Stimulated activated CD8-positive, alpha-beta memory T cell treated with anti-CD3 and anti-CD28 coated beads, Interleukin-7, amount 100 ng/mL, for 24 hours (primary cell): ENCODE measurements at regions not wholly inside any gene's neighbourhood (a gene's known extent, or its start where the extent isn't known, plus 50 kb on each side); places are given as distances from the start of the nearest gene placed in this dataset.

Experiments used
- DNase-seq: peaks from one replicate; pipeline ENCODE4 v3.0.0-alpha.2; 2020; ENCODE audit warnings: low read depth

DNA sequence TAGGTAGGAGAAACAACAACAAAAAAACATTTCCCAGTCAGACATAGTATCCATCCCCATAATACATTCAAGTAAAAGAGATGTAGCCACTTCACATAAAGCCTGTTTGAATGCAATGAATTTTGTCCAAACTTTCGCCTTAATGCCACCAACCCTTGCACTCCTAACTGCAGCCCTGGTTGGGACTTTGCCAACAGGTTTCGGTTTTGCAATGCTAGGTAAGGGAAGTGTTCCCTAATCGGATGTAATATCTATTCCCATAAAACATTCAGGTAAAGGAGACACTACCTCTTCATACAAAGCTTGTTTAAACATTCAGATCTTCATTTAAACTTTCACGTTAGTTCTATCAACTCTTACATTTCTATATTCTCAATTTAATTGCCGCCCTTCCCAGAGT is 336.1 kb downstream of the DRD1 start:
- no peak for DNase-seq

DNA sequence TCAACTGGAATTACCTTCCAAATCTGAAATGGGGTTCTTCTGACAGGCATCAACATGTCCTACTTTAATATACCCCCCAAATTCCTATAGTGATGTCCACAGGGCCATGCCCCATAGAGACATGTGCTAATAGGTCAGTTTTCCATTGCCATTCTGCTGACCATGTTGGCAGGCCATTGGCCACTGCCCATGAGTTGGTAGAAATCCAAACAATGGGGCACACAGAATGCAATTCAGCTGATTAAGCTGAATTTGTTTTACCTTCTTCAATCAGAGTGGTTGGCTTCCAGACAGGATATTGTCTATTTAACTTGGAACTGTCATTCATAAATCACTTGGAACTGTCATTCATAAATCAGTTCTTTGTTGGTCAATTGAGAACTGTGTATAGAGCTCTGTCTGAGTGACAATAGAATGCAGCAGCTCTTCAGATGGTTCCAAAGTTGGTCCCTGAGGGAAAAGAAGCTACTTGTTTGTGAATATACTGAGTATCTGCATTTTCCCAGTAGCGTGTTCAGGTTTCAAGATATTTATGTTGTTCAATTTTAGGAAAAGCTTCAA is 336.9 kb downstream of the DRD1 start:
- no peak for DNase-seq

GRCh38 chr5:175104677-175105076 is 339.3 kb downstream of the DRD1 start:
- DNase-seq = no peak

GRCh38 chr5:175103746-175104145 is 340.2 kb downstream of the DRD1 start:
- DNase-seq = no peak

DNA sequence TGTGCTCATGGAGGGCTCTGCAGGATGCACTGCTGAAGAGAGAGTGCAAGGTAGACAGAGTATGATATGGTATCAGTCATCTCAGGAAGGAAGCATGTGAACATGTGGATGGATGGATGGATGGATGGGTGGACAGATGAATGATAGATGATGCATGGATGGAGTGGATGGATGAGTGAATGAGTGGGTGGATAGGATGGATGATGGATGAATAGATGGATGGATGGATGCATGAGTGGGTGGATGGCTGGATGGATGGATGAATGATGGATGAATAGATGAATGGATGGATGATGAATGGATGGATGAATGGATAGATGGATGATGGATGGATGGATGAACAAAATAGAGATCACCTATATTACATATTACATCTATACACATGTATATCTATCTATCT is 341.3 kb downstream of the DRD1 start:
- no peak for DNase-seq

DNA sequence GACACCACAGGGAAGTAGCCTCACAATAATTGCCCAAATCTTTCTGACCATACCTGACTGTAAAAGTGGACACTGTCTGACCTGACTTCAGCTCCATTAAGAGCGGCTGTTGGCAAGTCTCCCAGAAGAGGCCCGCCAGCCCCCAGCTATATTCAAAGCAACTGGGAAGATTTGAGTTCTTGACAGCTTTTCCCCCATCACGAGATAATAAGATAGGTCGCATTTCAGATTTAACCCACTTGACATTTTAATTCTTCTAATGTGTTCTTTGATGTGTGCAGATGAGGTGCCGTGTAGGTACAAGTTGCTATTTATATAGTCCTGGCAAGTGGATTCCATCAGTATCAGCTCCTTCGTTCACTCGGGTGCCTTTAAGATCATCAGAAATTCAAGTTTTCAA is 345.7 kb downstream of the DRD1 start:
- no peak for DNase-seq

- DNase-seq = no peak
These were observed 347.4 kb downstream of the DRD1 start for GRCh38 chr5:175096469-175097165.

GRCh38 chr5:175094461-175094860 is 349.5 kb downstream of the DRD1 start:
- no peak for DNase-seq

DNA sequence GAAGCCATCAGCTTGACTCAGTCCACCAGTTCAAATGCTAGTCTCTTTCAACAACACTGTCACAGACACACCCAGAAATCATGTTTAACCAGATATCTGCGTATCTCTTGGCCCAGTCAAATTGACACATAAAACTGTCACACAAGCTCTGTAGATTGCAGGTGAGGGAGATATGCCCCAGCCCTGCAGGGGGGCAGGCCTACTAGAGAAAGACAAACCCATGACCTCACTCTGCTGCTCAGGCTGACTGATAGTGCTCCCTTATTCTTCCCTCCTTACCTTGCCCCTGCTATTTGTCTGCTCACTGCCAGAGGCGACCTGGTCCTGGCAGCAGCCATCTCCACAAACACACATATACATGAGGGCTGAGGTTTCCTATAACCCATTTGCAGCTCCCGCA is 351.3 kb downstream of the DRD1 start:
- DNase-seq = no peak

- no peak for DNase-seq
These were observed 355.0 kb downstream of the DRD1 start for GRCh38 chr5:175088963-175089362.

DNA sequence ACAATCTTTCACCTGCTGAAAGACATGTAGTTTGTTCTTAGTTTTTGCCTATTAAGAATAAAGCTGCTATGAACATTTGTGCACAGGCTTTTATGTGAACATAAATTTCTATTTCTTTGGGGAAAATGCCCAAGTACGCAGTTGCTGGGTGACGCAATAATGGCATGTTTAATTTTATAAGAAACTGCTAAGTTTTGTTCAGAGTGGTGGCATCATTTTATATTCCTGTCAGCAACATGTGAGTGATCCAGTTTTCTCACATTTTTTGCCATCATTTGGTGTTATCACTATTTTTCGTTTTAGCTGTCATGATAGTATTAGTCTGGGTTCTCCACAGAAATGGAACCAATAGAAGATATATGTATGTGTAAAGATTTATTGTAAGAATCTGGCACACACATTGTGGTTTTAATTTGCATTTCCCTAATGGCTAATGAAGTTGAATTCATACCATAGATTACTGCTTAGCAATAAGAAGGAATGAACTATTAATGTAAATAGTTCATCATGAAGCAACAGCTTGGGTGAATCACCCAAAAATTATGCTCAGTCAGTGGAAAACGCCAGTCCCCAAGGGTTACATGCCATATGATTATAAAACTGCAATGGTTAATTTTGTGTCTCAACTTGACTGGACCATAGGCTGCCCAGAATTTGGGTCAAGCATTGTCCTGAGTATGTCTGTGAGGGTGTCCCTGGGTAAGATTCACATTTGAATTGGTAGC is 358.6 kb downstream of the MSX2 start:
- DNase-seq = no peak

- DNase-seq = no peak
These were observed 358.0 kb downstream of the MSX2 start for GRCh38 chr5:175082346-175082745.

DNA sequence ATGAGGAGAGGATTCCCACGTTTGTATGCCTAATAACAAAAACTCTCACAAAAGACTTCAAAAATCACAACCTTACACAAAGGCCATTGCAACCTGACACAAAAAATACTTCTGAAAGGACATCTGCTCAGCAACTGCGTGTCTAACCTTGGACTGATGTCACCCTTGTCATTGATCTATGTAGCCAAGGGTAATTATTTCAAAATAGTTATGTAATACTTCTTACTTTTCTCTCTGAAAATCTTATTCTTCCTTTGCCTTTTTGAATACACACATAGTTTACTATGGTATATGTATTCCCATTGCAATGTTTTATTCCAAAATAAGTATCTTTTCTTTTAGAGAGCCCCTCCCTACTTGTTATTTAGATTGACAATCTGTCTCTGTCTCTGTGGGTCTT is 355.3 kb downstream of the MSX2 start:
- no peak for DNase-seq

DNA sequence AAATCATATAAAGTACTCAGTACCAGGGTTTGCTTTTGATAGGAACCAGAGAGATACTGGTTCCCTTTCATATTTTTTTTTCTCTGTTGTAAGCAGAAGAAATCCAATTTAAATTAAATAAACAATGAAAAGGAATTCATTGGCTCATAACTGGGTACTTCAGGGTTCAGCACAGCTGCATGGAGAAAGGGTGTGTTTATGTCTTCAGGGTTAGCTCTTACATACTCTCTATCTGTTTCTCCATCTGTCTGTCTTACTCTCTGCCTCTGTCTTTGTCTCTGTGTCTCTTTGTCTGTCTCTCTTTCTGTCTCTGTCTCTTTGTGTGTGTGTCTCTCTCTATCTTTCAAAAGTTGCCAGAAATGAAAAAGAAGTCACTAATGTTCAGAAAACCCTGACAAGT is 345.9 kb downstream of the MSX2 start:
- no peak for DNase-seq

DNA sequence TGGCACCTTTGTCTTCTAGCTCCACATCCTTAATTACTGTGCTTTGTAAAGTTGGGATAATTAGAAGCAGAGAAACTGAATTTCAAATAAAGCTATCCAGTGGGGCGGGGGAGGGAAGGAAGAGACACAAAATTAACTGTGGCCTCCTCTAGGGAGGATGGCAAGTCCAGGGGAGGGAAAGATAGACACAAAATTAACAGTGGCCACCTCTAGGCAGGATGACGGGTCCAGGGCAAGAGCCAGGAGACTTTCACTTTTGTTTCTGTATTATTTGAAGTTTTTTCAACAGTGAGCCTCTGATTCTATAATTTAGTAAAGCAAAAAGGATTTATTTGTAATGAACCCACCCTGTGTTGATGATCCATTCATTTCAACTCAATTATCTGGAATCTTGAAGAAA is 335.9 kb downstream of the MSX2 start:
- DNase-seq = no peak

DNA sequence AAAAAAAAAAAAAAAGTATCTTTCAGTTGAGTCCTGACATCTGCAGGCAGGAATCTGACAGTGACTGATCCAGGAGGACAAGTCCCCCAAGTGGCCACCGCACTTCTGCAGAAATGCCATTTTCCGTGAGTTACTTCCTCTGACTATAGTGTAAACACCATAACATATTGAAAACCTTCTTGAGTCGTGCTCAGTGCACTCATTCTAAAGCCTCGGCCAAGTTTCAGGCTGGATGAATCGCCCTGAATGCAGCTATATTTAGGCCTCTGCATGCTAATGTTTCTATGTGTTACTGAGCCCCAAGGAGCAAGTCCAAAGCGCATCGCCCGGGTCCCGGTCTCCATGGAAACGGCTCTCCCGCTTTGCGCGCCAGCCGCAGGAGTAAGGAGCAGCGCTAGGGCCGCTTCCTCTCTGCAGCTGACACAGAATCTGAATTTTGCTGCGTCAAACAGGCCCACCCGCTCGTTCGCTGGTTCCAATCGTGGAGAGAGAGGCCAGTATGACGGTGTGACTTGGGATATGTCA is 335.4 kb downstream of the MSX2 start:
- no peak for DNase-seq

GRCh38 chr5:175056831-175057230 is 332.4 kb downstream of the MSX2 start:
- DNase-seq = no peak

- DNase-seq = no peak
These were observed 329.9 kb downstream of the MSX2 start for GRCh38 chr5:175054243-175054642.

- no peak for DNase-seq
These were observed 328.0 kb downstream of the MSX2 start for GRCh38 chr5:175052351-175052750.

- no peak for DNase-seq
These were observed 322.7 kb downstream of the MSX2 start for GRCh38 chr5:175047048-175047447.

DNA sequence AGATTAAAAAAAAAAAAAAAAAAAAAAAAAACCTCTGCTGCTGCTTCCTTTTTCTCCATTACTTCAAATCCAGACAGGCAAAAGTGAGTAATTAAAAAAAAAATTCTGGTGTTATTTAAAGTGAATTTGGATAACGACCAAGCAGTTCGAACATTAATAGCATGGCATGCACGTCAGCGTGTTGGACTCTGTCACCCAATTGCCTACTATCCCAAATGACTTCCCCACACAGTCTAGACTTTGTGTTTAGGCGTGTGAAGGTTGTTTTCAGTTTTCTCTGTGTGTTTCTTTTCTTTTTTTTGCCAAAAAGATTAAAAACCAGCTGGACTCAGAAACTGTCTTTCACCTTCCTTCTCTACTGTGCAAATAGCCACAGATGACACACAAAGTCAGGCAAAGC is 321.4 kb downstream of the MSX2 start:
- no peak for DNase-seq

- DNase-seq = no peak
These were observed 313.4 kb downstream of the MSX2 start for GRCh38 chr5:175037820-175038219.

GRCh38 chr5:175035882-175036533 is 311.6 kb downstream of the MSX2 start:
- DNase-seq = no peak
